K562 (cell line): ENCODE measurements at regions not wholly inside any gene's neighbourhood (a gene's known extent, or its start where the extent isn't known, plus 50 kb on each side); places are given as distances from the start of the nearest gene placed in this dataset.

ENCODE experiments used
- ATAC-seq: fragments of 200-7000 bp; cut with Tn5 transposase; 3 replicates; pipeline ENCODE4 v1.9.1; 2020; ENCODE audit warnings: moderate library complexity
- BruUV-seq: library from RNA; stranded (reverse); fragments of 400-500 nt; replicated peaks from 2 replicates; lab custom pipeline; 2021; lab: Mats Ljungman, UMichigan
- CTCF ChIA-PET: fragments of 300-600 bp; formaldehyde crosslinking; extraction: SDS; loops from one replicate; lab custom pipeline; 2021; ENCODE audit warnings: low intra/inter-chr PET ratio; lab: Yijun Ruan, JAX
- POLR2A ChIA-PET: fragments of 300-600, 350-650 bp; sonication (Branson Sonifier 250); formaldehyde crosslinking; extraction: SDS; loops from one replicate; lab custom pipeline; 2021; ENCODE audit warnings: antibody characterized with exemption, inconsistent platforms; lab: Yijun Ruan, JAX
- DNase-seq, 4 experiments: peaks; one replicate each; pipeline versions ENCODE4 v3.0.0 to v3.0.0-alpha.2; 2011 to 2018; ENCODE audit warnings: low spot score in 3 of 4, mixed read lengths in 3 of 4; ENCODE audit errors: extremely low read depth in 1 of 4
- FAIRE-seq: peaks from 2 replicates; lab custom pipeline; 2011; peaks lifted over from hg19 to GRCh38; lab: Jason Lieb, UNC
- H2AFZ ChIP-seq: 2 replicates; pipeline ENCODE4 v1.6.0; 2011; ENCODE audit warnings: low read depth, low read length, control low read depth, inconsistent platforms
- H3K27ac ChIP-seq: fragments of 200-600 bp; 3 replicates; pipeline ENCODE4 v1.8.0; 2011; ENCODE audit warnings: low read depth, mild to moderate bottlenecking, control low read depth, inconsistent platforms, low read length, moderate library complexity, mixed read lengths; ENCODE audit errors: extremely low read depth
- H3K27me3 ChIP-seq, 2 experiments: fragments of 300-600 bp in 1 of 2; 2 replicates in 1 of 2; 3 replicates in 1 of 2; pipeline versions ENCODE4 v1.6.0 to v1.8.0; 2011; ENCODE audit warnings: inconsistent platforms in 2 of 2, low read length in 2 of 2, mild to moderate bottlenecking in 1 of 2, mixed read lengths in 1 of 2, moderate library complexity in 1 of 2; ENCODE audit not compliant: control insufficient read depth in 2 of 2, insufficient read depth in 2 of 2
- H3K36me3 ChIP-seq: fragments of 300-600 bp; 3 replicates; pipeline ENCODE4 v1.8.0; 2011; ENCODE audit warnings: mild to moderate bottlenecking, low read length, inconsistent platforms; ENCODE audit not compliant: control insufficient read depth, insufficient read depth
- H3K4me1 ChIP-seq, 2 experiments: fragments of 200-600 bp in 1 of 2; replicated peaks in 1 of 2; 2 replicates in 1 of 2; 3 replicates in 1 of 2; pipeline versions ENCODE4 v1.5.1 to v1.8.0; 2011; ENCODE audit warnings: inconsistent platforms in 2 of 2, low read length in 2 of 2, mild to moderate bottlenecking in 1 of 2, mixed read lengths in 1 of 2, moderate library complexity in 1 of 2; ENCODE audit not compliant: control insufficient read depth in 2 of 2, insufficient read depth in 2 of 2
- H3K4me2 ChIP-seq: 2 replicates; pipeline ENCODE4 v1.6.1; 2011; ENCODE audit warnings: low read length, control low read depth, inconsistent platforms, mixed read lengths; ENCODE audit not compliant: insufficient read depth
- H3K4me3 ChIP-seq: fragments of 200-600 bp; sonication (generic), shearing (Covaris generic); 2 replicates; pipeline ENCODE4 v1.5.1; 2016; ENCODE audit warnings: control low read depth, inconsistent platforms
- H3K79me2 ChIP-seq: fragments of 200-600 bp; 3 replicates; pipeline ENCODE4 v1.8.0; 2011; ENCODE audit warnings: low read length, inconsistent platforms; ENCODE audit not compliant: control insufficient read depth, insufficient read depth
- H3K9ac ChIP-seq, 2 experiments: 2 replicates each; pipeline versions ENCODE4 v1.6.0 to v1.6.1; 2011; ENCODE audit warnings: low read depth in 2 of 2, low read length in 2 of 2, control low read depth in 1 of 2, inconsistent platforms in 1 of 2, mild to moderate bottlenecking in 1 of 2, mixed read lengths in 1 of 2; ENCODE audit not compliant: insufficient read depth in 1 of 2
- H3K9me1 ChIP-seq: one replicate; pipeline ENCODE4 v1.6.0; 2011; ENCODE audit warnings: inconsistent platforms, mild to moderate bottlenecking, low read length, moderate library complexity; ENCODE audit not compliant: control insufficient read depth, insufficient read depth
- H3K9me3 ChIP-seq: replicated peaks from 2 replicates; pipeline ENCODE4 v1.5.1; 2011; ENCODE audit warnings: low read depth, low read length, inconsistent platforms; ENCODE audit not compliant: control insufficient read depth, insufficient read depth
- H4K20me1 ChIP-seq: replicated peaks from 2 replicates; pipeline ENCODE4 v1.6.1; 2011; ENCODE audit warnings: low read length, inconsistent platforms, mixed read lengths; ENCODE audit not compliant: control insufficient read depth, insufficient read depth
- E2F6 ChIP-seq, 2 experiments: IDR thresholded peaks; 2 replicates each; pipeline ENCODE4 v1.6.1; 2011; ENCODE audit warnings: borderline replicate concordance in 1 of 2, control low read depth in 1 of 2, low read depth in 1 of 2, low read length in 1 of 2, mild to moderate bottlenecking in 1 of 2, mixed read lengths in 1 of 2, moderate library complexity in 1 of 2; ENCODE audit not compliant: insufficient read depth in 1 of 2, insufficient read length in 1 of 2, poor library complexity in 1 of 2, severe bottlenecking in 1 of 2; ENCODE audit errors: extremely low read depth in 1 of 2
- E2F8 ChIP-seq: fragments of 450-650 bp; IDR thresholded peaks from 2 replicates; pipeline ENCODE4 v1.7.1; 2018; ENCODE audit warnings: mild to moderate bottlenecking, low read depth; ENCODE audit not compliant: partially characterized antibody
- KDM5B ChIP-seq: fragments of 200-600 bp; sonication (generic); IDR thresholded peaks from 2 replicates; pipeline ENCODE4 v1.6.1; 2012; ENCODE audit warnings: low read depth, mild to moderate bottlenecking, moderate library complexity, low read length, control low read depth, inconsistent platforms; ENCODE audit not compliant: insufficient replicate concordance
- MAFF ChIP-seq: IDR thresholded peaks from 2 replicates; pipeline ENCODE4 v1.6.1; 2012; ENCODE audit warnings: low read length, improper control_type of control experiment
- MEIS2 ChIP-seq: fragments of 450-650 bp; IDR thresholded peaks from 2 replicates; pipeline ENCODE4 v1.6.1; 2014; ENCODE audit warnings: mild to moderate bottlenecking; ENCODE audit not compliant: partially characterized antibody
- NFE2 ChIP-seq: IDR thresholded peaks from 2 replicates; pipeline ENCODE4 v1.6.1; 2014; ENCODE audit warnings: antibody characterized with exemption, low read depth
- RBBP5 ChIP-seq: fragments of 200-600 bp; sonication (generic); IDR thresholded peaks from 2 replicates; pipeline ENCODE4 v1.6.1; 2012; ENCODE audit warnings: borderline replicate concordance, mild to moderate bottlenecking, low read length, control low read depth, inconsistent platforms; ENCODE audit not compliant: insufficient read depth, poor library complexity, severe bottlenecking
- SAFB2 ChIP-seq: fragments of 200-400 bp; formaldehyde crosslinking; IDR thresholded peaks from 2 replicates; pipeline ENCODE4 v1.6.1; 2018; ENCODE audit warnings: borderline replicate concordance, low read length, low read depth, moderate library complexity; ENCODE audit not compliant: severe bottlenecking
- SMARCA4 ChIP-seq: fragments of 450-650 bp; IDR thresholded peaks from 2 replicates; pipeline ENCODE4 v1.6.1; 2016
- VEZF1 ChIP-seq: fragments of 200-800 bp; sonication (Bioruptor generic); IDR thresholded peaks from 2 replicates; pipeline ENCODE4 v1.6.1; 2017; ENCODE audit warnings: missing genetic modification characterization, missing compliant biosample characterization
- ZBTB2 ChIP-seq: fragments of 450-650 bp; IDR thresholded peaks from 2 replicates; pipeline ENCODE4 v1.6.1; 2016; ENCODE audit warnings: antibody characterized with exemption
- ZNF197 ChIP-seq: fragments of 200-800 bp; sonication (Bioruptor generic); IDR thresholded peaks from 2 replicates; pipeline ENCODE4 v1.6.1; 2016; ENCODE audit warnings: low read depth, missing genetic modification characterization, missing compliant biosample characterization
- ZNF696 ChIP-seq: fragments of 250-450 bp; sonication (Bioruptor Pico); conservative IDR thresholded peaks from 2 replicates; pipeline ENCODE4 v1.4.0; 2020; ENCODE audit warnings: mild to moderate bottlenecking, moderate library complexity
- WGBS: fragments of 100-300 bp; shearing (Covaris generic); methylation state at CpG from one replicate; pipeline ENCODE4 v1.1.6; 2016; ENCODE audit warnings: low coverage, mixed read lengths; ENCODE audit not compliant: insufficient coverage; ENCODE audit errors: missing lambda C conversion rate; 5-methylcytosine and 5-hydroxymethylcytosine counted together
- in situ Hi-C: fragments of 300-500 bp; cut with MboI; formaldehyde crosslinking; loops from 4 replicates; pipeline ENCODE4 v1.15.0; 2018; ENCODE audit warnings: inconsistent platforms, mixed read lengths
- intact Hi-C: fragments of 100-400 bp; cut with micrococcal nuclease; formaldehyde crosslinking; loops from 2 replicates; pipeline ENCODE4 v1.14.2; 2022

- Histone ChIP-seq H3K27ac (peak overlapping the region; percentile 61), H3K4me3 (no peak overlapping the region), H4K20me1 (no peaks in the 10 kb centered on the region), H2AFZ (peak overlapping the region; percentile 88), H3K9me3 (no peaks in the 10 kb centered on the region), H3K9ac (peak overlapping the region; percentile 53 to 82; a peak in 3 of 4 replicates), H3K4me1 (peaks cover 40 to 47% of the 10 kb centered on the region in 2 experiments), H3K36me3 (no peaks in the 10 kb centered on the region), H3K79me2 (no peaks in the 10 kb centered on the region), H3K4me2 (peak overlapping the region; percentile 66), H3K9me1 (no peaks in the 10 kb centered on the region), H3K27me3 (no peaks in the 10 kb centered on the region)
- POLR2A ChIA-PET = interaction anchor here (0.6 to 1.2 kb wide), 6 partner anchors 8 to 312 kb away, joined by 3 to 7 read pairs (median 4); no protein-coding TSS in a partner anchor
- 14% methylated on average over 13 of the region's 13 CpGs for WGBS
- peak; percentile 92 for ATAC-seq
- no TSS peak for BruUV-seq
- peak; percentile 95 for FAIRE-seq
- intact Hi-C loops = loop anchor here (1.0 kb wide), 1 partner anchor 26 kb away; no protein-coding TSS in a partner anchor
- DNase-seq = peak; percentile 80 to 92 (median 86)
- in situ Hi-C loops = no loop called here
- CTCF ChIA-PET = no interaction called here
- peak; percentile 77 for TF ChIP-seq VEZF1
- TF ChIP-seq SMARCA4 = peak; percentile 74
- TF ChIP-seq ZNF197 = 0 out of 2 replicates have a peak, but pooled peaks have one; percentile 35
- TF ChIP-seq RBBP5 = peak; percentile 38
- TF ChIP-seq KDM5B = peak; percentile 34
- TF ChIP-seq ZBTB2 = peak; percentile 67
- TF ChIP-seq MAFF = peak; percentile 37; the same call in 1 of the 2 replicates
- TF ChIP-seq E2F6 (IDR thresholded peaks at IDR 0.05; ENCODE audit: borderline replicate concordance in 1 of 2, extremely low read depth in 1 of 2, insufficient read depth in 1 of 2, insufficient read length in 1 of 2, low read depth in 1 of 2, low read length in 1 of 2, poor library complexity in 1 of 2, severe bottlenecking in 1 of 2) = peak; percentile 71 to 81
- no peak for TF ChIP-seq E2F8
- TF ChIP-seq ZNF696 = no peak
- TF ChIP-seq NFE2 = peak; percentile 87
- TF ChIP-seq MEIS2 = peak; percentile 56
- no peak for TF ChIP-seq SAFB2
Measured at GRCh38 chr2:46849721-46850556, 65.7 kb downstream of the MCFD2 start.
